ENCODE measurements at regions not wholly inside any gene's neighbourhood (a gene's known extent, or its start where the extent isn't known, plus 50 kb on each side); places are given as distances from the start of the nearest gene placed in this dataset.

DNA sequence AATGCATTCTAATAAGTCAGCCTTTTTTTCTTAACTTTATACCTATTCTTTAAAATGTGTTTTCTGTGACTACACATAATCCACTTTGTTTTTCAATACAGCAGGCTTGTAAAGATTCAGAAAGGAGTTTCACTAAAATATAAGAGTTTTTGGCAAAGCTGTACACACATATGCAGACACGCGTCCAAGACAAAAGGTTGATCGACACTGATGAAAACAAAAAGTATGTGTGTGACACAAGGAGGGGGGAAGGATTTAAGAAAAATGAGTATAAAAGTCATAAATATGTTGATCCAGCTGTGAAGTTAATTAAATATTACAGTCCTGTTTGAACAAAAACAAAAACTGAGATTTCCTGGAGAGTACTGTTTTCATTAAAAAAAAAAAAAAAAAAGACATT is 294.5 kb upstream of the RARB start:
- TF ChIP-seq, protein P1, sequence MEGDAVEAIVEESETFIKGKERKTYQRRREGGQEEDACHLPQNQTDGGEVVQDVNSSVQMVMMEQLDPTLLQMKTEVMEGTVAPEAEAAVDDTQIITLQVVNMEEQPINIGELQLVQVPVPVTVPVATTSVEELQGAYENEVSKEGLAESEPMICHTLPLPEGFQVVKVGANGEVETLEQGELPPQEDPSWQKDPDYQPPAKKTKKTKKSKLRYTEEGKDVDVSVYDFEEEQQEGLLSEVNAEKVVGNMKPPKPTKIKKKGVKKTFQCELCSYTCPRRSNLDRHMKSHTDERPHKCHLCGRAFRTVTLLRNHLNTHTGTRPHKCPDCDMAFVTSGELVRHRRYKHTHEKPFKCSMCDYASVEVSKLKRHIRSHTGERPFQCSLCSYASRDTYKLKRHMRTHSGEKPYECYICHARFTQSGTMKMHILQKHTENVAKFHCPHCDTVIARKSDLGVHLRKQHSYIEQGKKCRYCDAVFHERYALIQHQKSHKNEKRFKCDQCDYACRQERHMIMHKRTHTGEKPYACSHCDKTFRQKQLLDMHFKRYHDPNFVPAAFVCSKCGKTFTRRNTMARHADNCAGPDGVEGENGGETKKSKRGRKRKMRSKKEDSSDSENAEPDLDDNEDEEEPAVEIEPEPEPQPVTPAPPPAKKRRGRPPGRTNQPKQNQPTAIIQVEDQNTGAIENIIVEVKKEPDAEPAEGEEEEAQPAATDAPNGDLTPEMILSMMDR (optimal IDR thresholded peaks at IDR 0.05 in 1 of 3, IDR thresholded peaks at IDR 0.05 in 1 of 3, conservative IDR thresholded peaks at IDR 0.05 in 1 of 3; ENCODE audit: extremely low read depth in 1 of 3, insufficient read depth in 2 of 3, low read length in 3 of 3), result no peak
- no peak for TF ChIP-seq EZH2 (IDR thresholded peaks at IDR 0.05; ENCODE audit: low read length)
